ENCODE measurements at regions not wholly inside any gene's neighbourhood (a gene's known extent, or its start where the extent isn't known, plus 50 kb on each side); places are given as distances from the start of the nearest gene placed in this dataset.

GRCh38 chr6:135701426-135701825 is 150.1 kb upstream of the PDE7B start:
- TF ChIP-seq, protein P1, sequence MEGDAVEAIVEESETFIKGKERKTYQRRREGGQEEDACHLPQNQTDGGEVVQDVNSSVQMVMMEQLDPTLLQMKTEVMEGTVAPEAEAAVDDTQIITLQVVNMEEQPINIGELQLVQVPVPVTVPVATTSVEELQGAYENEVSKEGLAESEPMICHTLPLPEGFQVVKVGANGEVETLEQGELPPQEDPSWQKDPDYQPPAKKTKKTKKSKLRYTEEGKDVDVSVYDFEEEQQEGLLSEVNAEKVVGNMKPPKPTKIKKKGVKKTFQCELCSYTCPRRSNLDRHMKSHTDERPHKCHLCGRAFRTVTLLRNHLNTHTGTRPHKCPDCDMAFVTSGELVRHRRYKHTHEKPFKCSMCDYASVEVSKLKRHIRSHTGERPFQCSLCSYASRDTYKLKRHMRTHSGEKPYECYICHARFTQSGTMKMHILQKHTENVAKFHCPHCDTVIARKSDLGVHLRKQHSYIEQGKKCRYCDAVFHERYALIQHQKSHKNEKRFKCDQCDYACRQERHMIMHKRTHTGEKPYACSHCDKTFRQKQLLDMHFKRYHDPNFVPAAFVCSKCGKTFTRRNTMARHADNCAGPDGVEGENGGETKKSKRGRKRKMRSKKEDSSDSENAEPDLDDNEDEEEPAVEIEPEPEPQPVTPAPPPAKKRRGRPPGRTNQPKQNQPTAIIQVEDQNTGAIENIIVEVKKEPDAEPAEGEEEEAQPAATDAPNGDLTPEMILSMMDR (IDR thresholded peaks at IDR 0.05; ENCODE audit: low read depth, low read length, missing input control) = no peak
- no peak for TF ChIP-seq GABPA (IDR thresholded peaks at IDR 0.05 in 1 of 2, conservative IDR thresholded peaks at IDR 0.05 in 1 of 2)
- TF ChIP-seq ATF3 (IDR thresholded peaks at IDR 0.05) = no peak
- no peak for TF ChIP-seq TAF1 (conservative IDR thresholded peaks at IDR 0.05)
- no peak for TF ChIP-seq YY1 (IDR thresholded peaks at IDR 0.05)
- TF ChIP-seq HNF4G (IDR thresholded peaks at IDR 0.05) = no peak
- no peak for TF ChIP-seq SP1 (IDR thresholded peaks at IDR 0.05)
- no peak for TF ChIP-seq JUND (IDR thresholded peaks at IDR 0.05)
- TF ChIP-seq ZBTB33 (IDR thresholded peaks at IDR 0.05) = no peak
- TF ChIP-seq REST (IDR thresholded peaks at IDR 0.05) = no peak
- no peak for TF ChIP-seq NR2F2 (IDR thresholded peaks at IDR 0.05)
- TF ChIP-seq, protein P2, sequence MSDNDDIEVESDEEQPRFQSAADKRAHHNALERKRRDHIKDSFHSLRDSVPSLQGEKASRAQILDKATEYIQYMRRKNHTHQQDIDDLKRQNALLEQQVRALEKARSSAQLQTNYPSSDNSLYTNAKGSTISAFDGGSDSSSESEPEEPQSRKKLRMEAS (IDR thresholded peaks at IDR 0.05) = no peak
- no peak for TF ChIP-seq RXRA (IDR thresholded peaks at IDR 0.05)
- TF ChIP-seq FOXA1 (IDR thresholded peaks at IDR 0.05) = no peak
